Endothelial cell of umbilical vein (primary cell): ENCODE measurements at regions not wholly inside any gene's neighbourhood (a gene's known extent, or its start where the extent isn't known, plus 50 kb on each side); places are given as distances from the start of the nearest gene placed in this dataset.

ENCODE experiments used
- CTCF ChIP-seq, 2 donors: IDR thresholded peaks; 1 replicate in 1 of 2; 2 replicates in 1 of 2; pipeline ENCODE4 v1.5.1; 2011; ENCODE audit warnings: low read length in 2 of 2, mild to moderate bottlenecking in 2 of 2, moderate library complexity in 2 of 2, control low read depth in 1 of 2, inconsistent platforms in 1 of 2, low read depth in 1 of 2; ENCODE audit not compliant: insufficient read depth in 1 of 2; ENCODE audit errors: extremely low read depth in 1 of 2
- JUN ChIP-seq: IDR thresholded peaks from 2 replicates; pipeline ENCODE4 v1.6.1; 2011; ENCODE audit warnings: borderline replicate concordance, low read depth; ENCODE audit not compliant: insufficient read length, insufficient read depth
- POLR2AphosphoS5 ChIP-seq: IDR thresholded peaks from 2 replicates; pipeline ENCODE4 v1.6.1; 2012; ENCODE audit warnings: low read depth, mild to moderate bottlenecking, control low read depth, low read length, moderate library complexity; ENCODE audit not compliant: insufficient read depth

GRCh38 chr1:222417264-222417663, 130.6 kb downstream of the HHIPL2 start:
- TF ChIP-seq CTCF (IDR thresholded peaks at IDR 0.05; ENCODE audit: extremely low read depth in 1 of 2, insufficient read depth in 1 of 2, low read depth in 1 of 2, low read length in 2 of 2) (no peak), POLR2AphosphoS5 (no peak), JUN (no peak)
